Panc1 (cell line): ENCODE measurements at regions not wholly inside any gene's neighbourhood (a gene's known extent, or its start where the extent isn't known, plus 50 kb on each side); places are given as distances from the start of the nearest gene placed in this dataset.

Experiments
- ATAC-seq: fragments of 200-7000 bp; cut with Tn5 transposase; 2 replicates; pipeline ENCODE4 v1.9.1; 2020; ENCODE audit warnings: mild to moderate bottlenecking, moderate library complexity
- BruUV-seq: library from RNA; stranded (reverse); fragments of 400-500 nt; replicated peaks from 2 replicates; lab custom pipeline; 2021; lab: Mats Ljungman, UMichigan
- CTCF ChIA-PET: fragments of 300-600 bp; sonication (Branson Sonifier 250); formaldehyde crosslinking; loops from one replicate; lab custom pipeline; 2022; ENCODE audit warnings: antibody characterized with exemption; lab: Charles Lee
- POLR2A ChIA-PET: fragments of 300-600 bp; sonication (Branson Sonifier 250); formaldehyde crosslinking; loops from one replicate; lab custom pipeline; 2022; ENCODE audit warnings: antibody characterized with exemption; lab: Charles Lee
- DNase-seq: peaks from one replicate; pipeline ENCODE4 v3.0.0-alpha.2; 2010; ENCODE audit warnings: low read depth, low spot score
- H3K27ac ChIP-seq: 2 replicates; pipeline ENCODE4 v1.5.1; 2011; ENCODE audit warnings: mild to moderate bottlenecking, low read length, inconsistent platforms
- H3K27me3 ChIP-seq: fragments of 200-500 bp; sonication (Bioruptor generic); 2 replicates; pipeline ENCODE4 v1.6.0; 2014; ENCODE audit warnings: low read length, inconsistent platforms; ENCODE audit not compliant: control insufficient read depth, insufficient read depth
- H3K36me3 ChIP-seq: fragments of 200-500 bp; sonication (Bioruptor generic); 2 replicates; pipeline ENCODE4 v1.5.1; 2014; ENCODE audit warnings: inconsistent platforms, mild to moderate bottlenecking, low read length, moderate library complexity; ENCODE audit not compliant: control insufficient read depth, insufficient read depth
- H3K4me1 ChIP-seq: 2 replicates; pipeline ENCODE4 v1.5.1; 2011; ENCODE audit warnings: inconsistent platforms, mild to moderate bottlenecking, low read length, moderate library complexity; ENCODE audit not compliant: control insufficient read depth, insufficient read depth
- H3K4me3 ChIP-seq, 2 experiments: 2 replicates each; pipeline ENCODE4 v1.5.1; 2011 to 2012; ENCODE audit warnings: low read depth in 2 of 2, low read length in 2 of 2, mild to moderate bottlenecking in 2 of 2, inconsistent platforms in 1 of 2, moderate library complexity in 1 of 2
- H3K9me3 ChIP-seq: fragments of 200-500 bp; sonication (Bioruptor generic); 2 replicates; pipeline ENCODE4 v1.5.1; 2014; ENCODE audit warnings: low read depth, mild to moderate bottlenecking, inconsistent platforms, low read length, moderate library complexity; ENCODE audit not compliant: control insufficient read depth, insufficient read depth
- CTCF ChIP-seq: fragments of 450-650 bp; IDR thresholded peaks from 2 replicates; pipeline ENCODE4 v1.5.1; 2017; ENCODE audit warnings: mild to moderate bottlenecking
- POLR2AphosphoS5 ChIP-seq: IDR thresholded peaks from 2 replicates; pipeline ENCODE4 v1.6.1; 2012; ENCODE audit warnings: mild to moderate bottlenecking, low read depth, low read length, moderate library complexity
- REST ChIP-seq, 2 experiments: IDR thresholded peaks; 2 replicates each; pipeline ENCODE4 v1.6.1; 2011 to 2012; ENCODE audit warnings: low read depth in 2 of 2, control low read depth in 1 of 2, low read length in 1 of 2, mild to moderate bottlenecking in 1 of 2, moderate library complexity in 1 of 2; ENCODE audit not compliant: insufficient read depth in 1 of 2
- SIN3A ChIP-seq: IDR thresholded peaks from 2 replicates; pipeline ENCODE4 v1.6.1; 2012; ENCODE audit warnings: low read depth, mild to moderate bottlenecking, low read length, moderate library complexity, borderline replicate concordance; ENCODE audit not compliant: insufficient read depth
- TCF7L2 ChIP-seq: IDR thresholded peaks from 2 replicates; pipeline ENCODE4 v1.6.1; 2011; ENCODE audit warnings: mild to moderate bottlenecking, low read depth, low read length, inconsistent platforms
- in situ Hi-C: cut with HindIII; loops from 2 replicates; pipeline ENCODE4 v1.10.0; 2016; ENCODE audit warnings: low sequenced_read_pairs, low pct_unique_long_range_greater_than_20kb
- intact Hi-C: fragments of 100-400 bp; cut with micrococcal nuclease; formaldehyde crosslinking; loops from one replicate; pipeline ENCODE4 v1.10.0; 2022; ENCODE audit not compliant: unreplicated experiment

- intact Hi-C loops: no loop called here
- Histone ChIP-seq H3K36me3 (no peaks in the 10 kb centered on the region), H3K4me3 (no peak overlapping the region), H3K4me1 (no peaks in the 10 kb centered on the region), H3K27ac (no peak overlapping the region), H3K27me3 (peaks cover 2% of the 10 kb centered on the region; the same call in 1 of the 2 replicates), H3K9me3 (no peaks in the 10 kb centered on the region)
- ATAC-seq (no peak), DNase-seq (no peak)
- TF ChIP-seq TCF7L2 (no peak), SIN3A (no peak), REST (IDR thresholded peaks at IDR 0.05; ENCODE audit: insufficient read depth in 1 of 2, low read depth in 2 of 2, low read length in 1 of 2) (no peak), CTCF (no peak), POLR2AphosphoS5 (no peak)
- in situ Hi-C loops: no loop called here
- no TSS peak for BruUV-seq
- ChIA-PET POLR2A (no interaction called here), CTCF (no interaction called here)
Measured at GRCh38 chr19:28142258-28142657, 1070.7 kb downstream of the UQCRFS1 start.

- ATAC-seq (no peak), DNase-seq (no peak)
- no peak overlapping the region for H3K27ac ChIP-seq
- peaks cover 2% of the 10 kb centered on the region; the same call in 1 of the 2 replicates for H3K27me3 ChIP-seq
- H3K4me1 ChIP-seq: no peaks in the 10 kb centered on the region
- H3K9me3 ChIP-seq: no peaks in the 10 kb centered on the region
- ChIA-PET CTCF (no interaction called here), POLR2A (interaction anchor here (0.7 kb wide), 1 partner anchor 169 kb away, joined by 4 read pairs; no protein-coding TSS in a partner anchor)
- no TSS peak for BruUV-seq
- no peak overlapping the region for H3K4me3 ChIP-seq
- in situ Hi-C loops (no loop called here), intact Hi-C loops (no loop called here)
- no peaks in the 10 kb centered on the region for H3K36me3 ChIP-seq
- TF ChIP-seq CTCF: no peak
- no peak for TF ChIP-seq SIN3A
- no peak for TF ChIP-seq POLR2AphosphoS5
- TF ChIP-seq REST (IDR thresholded peaks at IDR 0.05; ENCODE audit: insufficient read depth in 1 of 2, low read depth in 2 of 2, low read length in 1 of 2): no peak
- TF ChIP-seq TCF7L2: no peak
Measured at GRCh38 chr19:28140201-28140600, 1072.8 kb downstream of the UQCRFS1 start.
